Peyer's patch (tissue), 4 donors: ENCODE measurements at regions not wholly inside any gene's neighbourhood (a gene's known extent, or its start where the extent isn't known, plus 50 kb on each side); places are given as distances from the start of the nearest gene placed in this dataset.
A peak's percentile ranks its signal among the peaks of the same experiment; 100 is the strongest.

ENCODE experiments used
- DNase-seq, 3 donors: peaks; one replicate each; pipeline ENCODE4 v3.0.0-alpha.2; 2017 to 2019
- H3K27ac ChIP-seq, 4 donors: fragments of 200-600 bp; sonication (generic); one replicate each; pipeline ENCODE4 v1.5.1; 2016 to 2019
- H3K27me3 ChIP-seq, 2 donors: fragments of 200-600 bp; sonication (generic); one replicate each; pipeline ENCODE4 v1.5.1; 2019
- H3K36me3 ChIP-seq, 3 donors: fragments of 200-600 bp; sonication (generic); one replicate each; pipeline ENCODE4 v1.5.1; 2016 to 2019
- H3K4me1 ChIP-seq, 4 donors: fragments of 200-600 bp; sonication (generic); one replicate each; pipeline ENCODE4 v1.5.1; 2016 to 2019
- H3K4me3 ChIP-seq, 4 donors: fragments of 200-600 bp; sonication (generic); 1 replicate in 3 of 4; 2 replicates in 1 of 4; pipeline ENCODE4 v1.5.1; 2016 to 2019; ENCODE audit warnings: mild to moderate bottlenecking in 1 of 4
- H3K9me3 ChIP-seq, 4 donors: fragments of 200-600 bp; sonication (generic); one replicate each; pipeline ENCODE4 v1.5.1; 2016 to 2019; ENCODE audit warnings: mild to moderate bottlenecking in 1 of 4
- CTCF ChIP-seq, 6 experiments: fragments of 450-650 bp in 4 of 6; fragments of 200-600 bp in 2 of 6; sonication (generic) in 1 of 6; IDR thresholded peaks; one replicate each; pipeline ENCODE4 v1.5.1; 2017 to 2019; ENCODE audit warnings: antibody characterized with exemption in 6 of 6, mild to moderate bottlenecking in 3 of 6, moderate library complexity in 1 of 6
- POLR2A ChIP-seq, 2 donors: fragments of 450-650 bp; IDR thresholded peaks; one replicate each; pipeline ENCODE4 v1.5.1; 2017; ENCODE audit warnings: antibody characterized with exemption in 2 of 2, mild to moderate bottlenecking in 2 of 2, moderate library complexity in 2 of 2

- peak overlapping the region in 1 of 4 donors; percentile 28 for H3K27ac ChIP-seq
- H3K36me3 ChIP-seq, result no peaks in the 10 kb centered on the region
- H3K27me3 ChIP-seq, result no peaks in the 10 kb centered on the region
- no peak overlapping the region for H3K4me3 ChIP-seq
- H3K4me1 ChIP-seq, result no peaks in the 10 kb centered on the region
- H3K9me3 ChIP-seq, result no peaks in the 10 kb centered on the region
- TF ChIP-seq POLR2A (IDR thresholded peaks at IDR 0.05) (no peak), CTCF (IDR thresholded peaks at IDR 0.05) (no peak)
- peak in 1 of 3 donors; percentile 76 for DNase-seq
These were observed 190.8 kb downstream of the SH3BP4 start for GRCh38 chr2:235142601-235143000.

GRCh38 chr2:235143789-235144188, 192.0 kb downstream of the SH3BP4 start:
- peaks cover 0 to under 1% (median 0%) of the 10 kb centered on the region in 4 donors for H3K4me1 ChIP-seq
- no peaks in the 10 kb centered on the region for H3K36me3 ChIP-seq
- no peak for TF ChIP-seq POLR2A (IDR thresholded peaks at IDR 0.05)
- no peak overlapping the region for H3K27ac ChIP-seq
- H3K27me3 ChIP-seq, result no peaks in the 10 kb centered on the region
- no peaks in the 10 kb centered on the region for H3K9me3 ChIP-seq
- no peak overlapping the region for H3K4me3 ChIP-seq
- no peak for DNase-seq

GRCh38 chr2:235144291-235144690, 192.5 kb downstream of the SH3BP4 start:
- Histone ChIP-seq H3K27me3 (no peaks in the 10 kb centered on the region), H3K36me3 (no peaks in the 10 kb centered on the region), H3K4me3 (no peak overlapping the region), H3K27ac (no peak overlapping the region), H3K9me3 (no peaks in the 10 kb centered on the region), H3K4me1 (peaks cover 0 to 6% (median 0%) of the 10 kb centered on the region in 4 donors)
- peak in 1 of 3 donors; percentile 2 for DNase-seq
- no peak for TF ChIP-seq POLR2A (IDR thresholded peaks at IDR 0.05)
- TF ChIP-seq CTCF (IDR thresholded peaks at IDR 0.05), result no peak

- no peak for DNase-seq
- Histone ChIP-seq H3K4me3 (no peak overlapping the region), H3K4me1 (peaks cover 0 to 9% (median 0%) of the 10 kb centered on the region in 4 donors), H3K36me3 (no peaks in the 10 kb centered on the region), H3K27me3 (no peaks in the 10 kb centered on the region), H3K9me3 (no peaks in the 10 kb centered on the region), H3K27ac (no peak overlapping the region)
- no peak for TF ChIP-seq CTCF (IDR thresholded peaks at IDR 0.05)
- no peak for TF ChIP-seq POLR2A (IDR thresholded peaks at IDR 0.05)
These were observed 194.4 kb downstream of the SH3BP4 start for GRCh38 chr2:235146206-235146605.

- H3K27ac ChIP-seq, result no peak overlapping the region
- H3K4me1 ChIP-seq, result peaks cover 0 to 9% (median 0%) of the 10 kb centered on the region in 4 donors
- no peaks in the 10 kb centered on the region for H3K27me3 ChIP-seq
- DNase-seq, result peak in 1 of 3 donors; percentile 17
- H3K4me3 ChIP-seq, result no peak overlapping the region
- no peaks in the 10 kb centered on the region for H3K36me3 ChIP-seq
- H3K9me3 ChIP-seq, result no peaks in the 10 kb centered on the region
- TF ChIP-seq CTCF (IDR thresholded peaks at IDR 0.05), result no peak
- TF ChIP-seq POLR2A (IDR thresholded peaks at IDR 0.05), result no peak
These were observed 195.2 kb downstream of the SH3BP4 start for GRCh38 chr2:235146871-235147565.

GRCh38 chr2:235148201-235149170, 196.7 kb downstream of the SH3BP4 start:
- no peak for TF ChIP-seq CTCF (IDR thresholded peaks at IDR 0.05)
- TF ChIP-seq POLR2A (IDR thresholded peaks at IDR 0.05), result no peak
- no peaks in the 10 kb centered on the region for H3K36me3 ChIP-seq
- no peak overlapping the region for H3K27ac ChIP-seq
- peak in 1 of 3 donors; percentile 34 for DNase-seq
- H3K9me3 ChIP-seq, result no peaks in the 10 kb centered on the region
- no peaks in the 10 kb centered on the region for H3K27me3 ChIP-seq
- no peak overlapping the region for H3K4me3 ChIP-seq
- H3K4me1 ChIP-seq, result peaks cover 0 to 9% (median 0%) of the 10 kb centered on the region in 4 donors
